HG03103 (cell line): ENCODE measurements at regions not wholly inside any gene's neighbourhood (a gene's known extent, or its start where the extent isn't known, plus 50 kb on each side); places are given as distances from the start of the nearest gene placed in this dataset.
"Not testable (repeated sequence)": the region's sequence is repeated elsewhere in the genome, so short reads cannot be mapped to it uniquely, and the experiment has no call there.

Experiments used
- ATAC-seq: cut with Tn5 transposase; IDR thresholded peaks from one replicate; pipeline ENCODE4 v1.9.1; 2021; ENCODE audit warnings: low read depth; ENCODE audit not compliant: unreplicated experiment

DNA sequence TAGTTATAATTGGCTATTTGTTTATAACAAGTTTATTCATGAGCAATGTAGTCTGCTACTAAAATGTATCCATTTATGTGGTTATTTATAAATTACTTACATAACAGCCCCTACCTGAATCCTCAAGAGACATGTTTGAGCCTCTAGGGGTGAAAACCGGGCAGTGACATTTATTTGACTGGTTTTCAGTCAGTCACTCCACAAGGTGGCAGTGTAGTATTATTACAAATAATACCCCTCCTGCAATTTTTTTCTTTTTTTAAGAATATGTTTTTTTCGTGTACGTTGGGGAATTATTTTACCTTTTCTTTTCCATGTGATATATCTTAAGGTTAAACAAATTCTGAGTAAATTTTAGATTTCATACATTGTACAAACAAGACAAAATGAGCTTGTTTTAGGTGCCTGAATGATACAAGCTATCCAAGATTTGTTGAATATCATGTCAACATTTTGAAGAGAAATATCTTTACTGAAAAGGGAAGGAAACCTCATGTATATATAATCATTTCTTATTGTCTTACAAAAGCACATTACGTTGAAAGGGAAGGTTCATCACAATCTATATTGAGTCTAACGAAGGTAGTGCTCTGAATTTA is 598.7 kb upstream of the TECRL start:
- ATAC-seq: no peak

DNA sequence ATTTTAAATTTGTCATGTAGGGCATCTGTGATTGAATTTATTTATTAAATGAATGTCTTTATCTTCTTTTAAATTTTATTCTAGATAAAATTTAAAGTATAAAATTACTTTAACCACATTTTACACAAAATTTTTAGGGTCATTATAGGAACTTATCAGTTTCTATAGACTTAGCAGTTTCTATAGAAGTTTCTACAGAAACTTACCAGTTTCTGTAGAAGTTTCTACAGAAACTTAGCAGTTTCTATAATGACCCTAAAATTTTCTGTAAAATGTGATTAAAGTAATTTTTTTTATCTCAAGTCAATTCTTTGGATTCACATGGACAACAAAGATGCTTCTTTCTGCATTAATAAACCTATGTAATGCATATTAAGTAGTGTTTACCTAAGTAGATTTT is 565.9 kb upstream of the TECRL start:
- ATAC-seq: no peak

DNA sequence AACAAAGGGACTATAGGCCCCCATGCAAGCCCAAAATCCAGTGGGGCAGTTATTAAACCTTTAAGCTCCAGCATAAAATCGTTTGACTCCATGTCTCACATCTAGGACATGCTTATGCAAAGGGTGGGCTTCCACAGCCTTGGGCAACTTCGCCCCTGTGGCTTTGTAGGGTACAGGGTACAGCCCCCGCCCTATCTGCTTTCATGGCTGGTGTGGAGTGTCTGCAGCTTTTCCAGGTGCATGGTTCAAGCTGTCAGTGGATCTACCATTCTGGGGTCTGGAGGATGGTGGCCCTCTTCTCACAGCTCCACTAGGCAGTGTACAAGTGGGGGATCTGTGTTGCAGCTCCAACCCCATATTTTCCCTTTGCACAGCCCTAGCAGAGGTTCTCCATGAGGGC is 559.8 kb upstream of the TECRL start:
- ATAC-seq: no peak

DNA sequence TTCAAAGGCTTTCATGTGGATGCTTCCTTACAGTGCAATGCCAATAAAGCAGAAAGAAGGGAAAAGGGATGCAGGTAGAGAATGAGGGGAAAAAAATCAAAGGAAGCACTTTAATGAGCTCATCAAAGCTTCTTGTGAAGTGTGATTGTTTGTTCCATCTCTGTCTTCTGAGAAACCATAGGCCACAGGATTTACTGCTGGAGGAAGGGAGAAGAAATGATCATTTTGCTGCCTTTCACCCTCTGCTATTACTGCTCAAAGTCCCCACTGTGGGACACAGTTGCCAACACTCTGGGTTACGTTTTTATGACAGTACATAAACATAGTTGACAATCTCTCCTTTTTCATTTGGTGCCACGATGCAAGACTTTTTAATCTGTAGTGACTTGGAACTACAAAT is 558.0 kb upstream of the TECRL start:
- ATAC-seq: no peak

DNA sequence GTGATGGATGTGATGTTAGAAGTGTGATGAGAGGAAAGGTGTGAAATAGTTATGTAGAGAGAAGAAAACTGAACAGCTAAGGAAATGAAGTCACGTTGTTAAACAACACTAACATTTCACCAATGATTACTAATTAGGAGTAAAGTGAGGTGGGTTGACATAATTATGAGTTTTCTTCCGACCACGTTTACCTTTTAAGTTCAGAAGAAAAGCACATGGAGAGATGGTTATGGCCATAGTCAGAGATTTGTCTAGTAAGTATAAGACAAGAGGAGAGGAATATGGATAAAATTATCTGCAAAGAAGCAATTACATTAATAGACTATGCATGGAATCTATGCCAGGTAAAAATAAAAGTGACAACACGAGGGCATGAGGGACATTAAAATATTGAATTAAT is 551.3 kb upstream of the TECRL start:
- ATAC-seq: no peak

DNA sequence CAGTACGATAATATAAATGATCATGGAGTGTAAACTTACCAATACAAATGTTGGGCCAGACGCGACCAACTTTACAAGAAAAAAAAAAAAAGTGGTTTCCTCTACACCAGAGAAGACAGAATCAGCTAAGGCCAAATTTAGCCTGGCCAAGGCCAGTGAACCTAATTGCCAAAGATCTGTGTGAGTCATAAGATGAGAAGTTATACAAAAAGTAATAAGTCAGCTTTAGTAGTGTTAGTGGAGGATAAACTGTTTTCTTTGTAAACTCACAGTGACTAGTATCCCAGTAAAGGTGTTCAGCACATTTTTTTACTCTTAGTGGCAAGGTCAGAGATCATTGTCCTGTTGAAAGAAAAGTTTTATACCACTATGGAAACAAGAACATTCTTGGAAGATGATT is 531.4 kb upstream of the TECRL start:
- no peak for ATAC-seq

DNA sequence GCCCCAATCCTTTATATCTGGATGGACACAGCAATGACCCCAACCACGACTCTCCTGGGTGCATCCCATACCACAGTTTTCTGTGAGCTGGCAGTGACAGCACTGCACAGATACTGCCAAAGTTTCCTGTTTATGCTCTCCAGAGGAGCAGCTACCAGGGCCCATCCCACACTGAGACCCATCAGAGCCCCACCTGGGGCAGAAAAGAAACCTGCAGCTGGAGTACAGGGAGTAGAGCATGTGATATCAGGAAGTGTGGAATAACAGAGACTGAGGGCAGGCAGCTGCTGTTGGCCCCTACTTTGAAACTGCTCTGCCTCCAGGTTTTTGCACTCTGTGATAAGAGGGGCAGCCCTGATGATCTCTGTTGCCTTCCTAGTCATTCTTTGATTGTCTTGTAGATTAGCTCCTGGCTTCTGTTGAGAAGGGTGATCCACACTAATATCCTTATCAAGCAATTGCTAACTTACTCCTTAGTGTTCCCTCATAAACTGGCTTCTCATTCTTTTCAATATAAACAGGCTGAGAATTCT is 526.3 kb upstream of the TECRL start:
- ATAC-seq: no peak

DNA sequence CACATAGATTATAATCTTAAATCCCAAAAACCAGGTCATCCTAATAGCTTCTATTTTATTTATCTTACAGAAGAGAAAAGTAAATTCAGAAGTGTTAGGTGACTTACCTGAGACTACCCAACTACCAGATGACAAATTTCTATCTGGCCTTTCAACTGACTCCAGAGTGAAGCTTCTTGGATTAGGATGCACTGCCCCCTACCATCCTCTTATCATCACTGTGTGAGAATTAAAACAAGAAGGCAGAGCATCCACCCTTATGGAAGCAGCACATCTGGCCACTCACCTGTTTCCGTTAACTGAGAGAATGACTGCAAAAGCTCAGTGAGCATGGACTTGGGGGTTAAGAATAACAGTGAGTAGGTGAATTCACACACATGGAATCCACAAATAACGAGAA is 502.6 kb upstream of the TECRL start:
- ATAC-seq: no peak

DNA sequence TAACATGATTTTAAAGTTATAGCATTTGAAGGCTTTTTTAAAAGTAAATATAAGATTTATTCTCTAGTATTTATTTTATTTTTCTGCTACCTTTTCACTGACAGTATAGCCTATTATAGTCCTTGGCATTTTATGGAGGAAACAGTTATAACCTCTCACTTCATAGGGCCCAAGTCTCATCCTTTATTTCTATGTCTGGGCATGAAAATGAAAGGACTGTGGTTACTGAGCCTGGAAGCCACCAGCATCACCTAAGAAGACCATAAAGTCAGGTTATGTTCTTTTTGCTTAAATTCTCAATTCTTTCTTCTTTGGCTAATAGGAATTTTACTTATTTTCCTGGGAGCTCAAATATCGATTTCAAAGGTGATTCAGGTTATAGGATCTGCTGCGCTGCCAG is 494.7 kb upstream of the TECRL start:
- ATAC-seq: no peak

DNA sequence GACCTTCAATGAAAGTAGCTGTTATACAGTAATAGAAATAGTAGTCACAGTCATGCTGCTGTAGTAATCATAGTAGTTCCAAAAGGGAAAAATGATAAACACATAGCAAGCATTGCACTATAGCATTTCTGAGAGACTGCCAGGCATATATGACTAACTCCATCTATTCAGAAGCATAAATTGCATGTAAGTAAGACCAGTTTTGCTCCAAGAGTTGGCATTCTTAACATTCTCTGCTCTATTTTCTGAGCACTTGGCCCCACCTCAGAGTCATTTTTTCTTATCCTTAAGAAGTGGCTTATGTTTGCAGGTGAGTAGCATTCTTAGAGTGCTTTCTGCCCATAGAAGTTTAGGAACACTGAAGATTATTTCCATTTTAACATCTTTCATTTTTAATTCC is 490.3 kb upstream of the TECRL start:
- no peak for ATAC-seq

DNA sequence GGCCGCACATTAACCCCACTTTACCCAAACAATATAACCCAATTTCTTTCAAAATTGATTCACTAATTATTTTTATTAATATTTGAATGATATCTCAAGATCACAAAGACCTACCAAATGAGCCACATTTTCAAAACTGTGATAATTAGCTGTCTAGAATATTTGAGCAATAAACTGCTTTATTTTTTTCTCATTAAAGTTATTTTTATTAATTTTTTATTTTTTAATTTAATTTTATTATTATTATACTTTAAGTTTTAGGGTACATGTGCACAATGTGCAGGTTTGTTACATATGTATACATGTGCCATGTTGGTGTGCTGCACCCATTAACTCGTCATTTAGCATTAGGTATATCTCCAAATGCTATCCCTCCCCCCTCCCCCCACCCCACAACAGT is 489.8 kb upstream of the TECRL start:
- not testable (repeated sequence) for ATAC-seq

DNA sequence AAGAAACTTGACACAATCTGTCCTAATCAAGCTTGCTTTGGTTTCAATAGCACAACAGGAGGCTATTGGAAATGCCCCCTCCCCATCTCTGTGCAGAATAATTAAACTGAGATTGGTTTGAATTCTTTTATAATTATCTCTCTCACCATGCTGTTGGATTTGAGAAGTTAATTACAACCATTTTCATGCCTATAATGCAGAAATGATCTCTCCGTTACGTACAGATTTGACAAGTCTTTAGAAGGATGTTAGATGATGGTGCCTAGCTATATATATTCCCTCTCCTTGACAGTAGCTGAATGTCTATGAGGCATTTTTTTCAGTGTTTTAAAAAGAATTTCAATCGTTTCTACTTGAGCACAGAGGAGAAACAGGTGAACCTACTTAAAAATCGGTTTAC is 488.4 kb upstream of the TECRL start:
- no peak for ATAC-seq

DNA sequence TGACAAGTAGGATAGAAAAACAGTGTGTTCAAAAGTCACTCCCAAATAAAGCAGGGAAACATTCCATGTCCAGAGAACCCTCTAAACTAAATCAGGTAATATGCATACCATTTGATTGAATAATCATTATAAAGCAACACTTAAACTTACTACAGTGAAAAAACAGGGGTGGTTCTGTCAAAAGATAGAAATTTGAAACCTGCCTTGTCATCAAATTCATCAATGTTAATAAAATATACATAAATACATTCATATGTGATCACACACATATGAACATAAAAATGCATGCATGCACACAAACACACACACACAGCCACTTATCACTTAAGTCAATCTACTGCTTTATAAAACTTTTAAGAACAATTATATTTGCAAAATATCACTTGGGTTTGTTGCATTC is 485.8 kb upstream of the TECRL start:
- no peak for ATAC-seq

DNA sequence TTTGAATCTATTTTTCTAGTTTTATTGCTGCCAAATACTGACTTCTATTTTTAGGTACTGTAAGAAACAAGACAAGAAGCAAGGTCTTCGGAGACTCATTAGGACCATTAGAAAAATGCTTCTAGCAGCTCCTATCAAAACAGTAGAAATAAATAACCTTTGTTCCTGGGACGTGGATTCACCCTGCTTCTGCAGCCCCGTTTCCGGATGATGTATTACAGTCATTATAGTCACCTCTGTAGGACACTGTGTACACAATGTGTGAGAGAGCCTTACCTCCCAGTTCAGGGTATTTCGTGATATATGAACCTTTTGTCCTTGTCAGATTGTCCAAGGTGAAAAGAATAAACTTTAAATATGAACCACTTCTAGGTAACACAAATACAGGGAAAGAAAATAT is 484.0 kb upstream of the TECRL start:
- no peak for ATAC-seq

DNA sequence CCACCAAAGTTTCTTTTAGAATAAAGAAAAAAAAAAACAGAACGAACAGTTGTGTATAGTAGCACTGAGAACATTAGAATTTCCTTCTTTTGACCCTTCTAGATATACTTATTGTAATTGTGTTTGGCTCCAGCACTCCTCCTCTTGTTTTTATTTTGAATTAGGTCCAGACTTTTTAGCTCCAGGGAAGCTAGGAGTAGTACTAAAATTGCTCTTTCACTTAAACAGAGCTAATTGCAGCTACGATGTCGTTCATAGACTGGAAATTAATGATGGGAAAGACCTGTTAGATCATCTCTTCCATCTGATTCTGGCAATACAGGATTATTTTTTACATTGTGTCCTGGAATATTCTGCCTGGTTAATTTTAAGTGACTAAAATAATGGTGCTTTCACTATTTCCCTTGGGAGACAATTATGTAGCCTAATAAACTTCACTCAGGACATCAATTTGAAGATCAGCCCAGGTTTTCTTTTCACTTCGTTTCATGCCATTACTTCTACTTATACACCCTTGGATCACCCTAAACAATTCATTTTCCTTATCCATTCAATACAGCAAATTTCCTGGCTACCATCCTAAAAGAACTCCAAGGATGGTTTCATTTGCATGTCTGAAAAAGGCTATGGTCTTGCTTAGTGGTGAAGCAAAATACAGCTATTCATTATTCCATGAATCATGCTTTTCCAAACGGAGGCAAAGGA is 480.8 kb upstream of the TECRL start:
- no peak for ATAC-seq

DNA sequence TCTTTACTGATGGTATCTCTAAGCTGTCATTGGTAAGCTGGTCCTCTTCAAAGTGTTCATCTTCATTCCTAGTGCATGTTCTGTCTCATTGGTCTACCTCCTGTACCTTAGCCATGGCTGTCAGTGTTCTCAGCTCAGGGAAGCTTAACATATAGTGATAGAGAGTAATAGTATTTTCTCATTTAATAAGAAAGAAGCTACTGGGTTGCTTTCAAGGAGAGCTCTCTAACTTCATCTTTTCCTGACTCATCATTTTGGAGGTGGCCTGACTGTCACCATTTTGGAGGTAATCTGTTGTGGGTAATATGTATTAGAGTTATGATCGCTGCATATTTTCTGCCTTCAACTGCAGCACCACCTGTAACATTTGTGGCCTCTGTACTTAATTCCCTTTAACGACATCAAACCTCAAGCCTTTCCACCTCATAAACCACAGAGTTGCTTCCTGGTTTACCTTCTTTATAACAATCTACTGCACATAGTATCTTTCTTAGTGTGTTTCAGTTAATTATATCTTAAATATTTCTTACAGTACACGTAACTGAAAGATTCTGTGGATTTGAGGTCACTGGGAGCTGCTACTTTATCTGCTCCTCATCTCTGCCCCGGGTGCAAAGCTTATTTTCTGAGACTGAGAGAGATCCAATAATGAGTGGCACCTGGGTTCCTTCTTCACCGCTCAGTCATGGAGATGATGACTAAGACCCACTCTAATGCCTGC is 474.0 kb upstream of the TECRL start:
- ATAC-seq: no peak

DNA sequence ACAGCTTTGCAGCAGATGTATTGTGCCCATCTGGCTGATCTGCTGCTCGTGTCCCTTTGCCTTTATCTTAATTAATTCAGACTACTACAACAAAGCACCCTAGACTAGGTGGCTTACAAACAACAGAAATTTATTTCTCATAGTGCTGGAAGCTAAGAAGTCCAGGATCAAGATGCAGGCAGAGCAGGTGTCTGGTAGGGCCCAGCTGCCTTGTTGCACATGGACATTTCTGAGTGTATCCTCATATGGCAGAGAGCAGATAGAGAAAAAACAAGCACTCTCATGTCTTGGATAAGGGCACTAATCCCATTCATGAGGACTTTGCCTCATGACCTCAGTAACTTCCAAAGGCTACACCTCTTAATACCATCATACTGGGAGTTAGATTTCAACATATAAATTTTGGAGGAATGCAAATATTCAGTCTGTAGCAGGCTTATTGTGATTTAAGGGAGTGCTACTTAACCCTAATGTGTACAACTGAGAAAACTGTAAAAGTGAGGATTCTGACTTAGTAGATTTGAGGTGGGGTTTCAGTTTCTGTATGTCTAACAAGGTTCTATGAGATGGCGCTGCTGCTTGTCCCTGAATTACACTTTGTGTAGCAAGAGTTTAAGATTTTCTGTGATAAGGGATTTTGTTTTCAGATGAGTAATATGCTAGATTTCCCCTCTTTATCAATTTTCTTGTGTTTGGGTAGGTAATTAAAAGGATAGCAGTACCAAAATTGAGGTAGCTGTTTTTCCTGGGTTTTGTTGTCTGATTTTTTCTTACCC is 473.2 kb upstream of the TECRL start:
- no peak for ATAC-seq

DNA sequence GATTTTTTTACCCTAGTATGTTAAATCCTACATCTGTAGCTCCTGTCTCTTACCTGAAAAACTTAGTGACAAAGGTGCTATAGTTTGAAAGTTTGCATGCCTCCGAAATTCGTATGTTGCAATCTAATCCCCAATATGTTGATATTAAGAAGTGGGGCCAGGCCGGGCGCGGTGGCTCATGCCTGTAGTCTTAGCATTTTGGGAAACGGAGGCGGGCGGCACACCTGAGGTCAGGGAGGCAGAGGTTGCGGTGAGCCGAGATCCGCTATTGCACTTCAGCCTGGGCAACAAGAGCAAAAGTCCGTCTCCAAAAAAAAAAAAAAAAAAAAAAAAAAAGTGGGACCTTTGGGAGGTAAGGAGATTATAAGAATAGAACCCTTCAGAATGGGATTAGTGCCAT is 471.3 kb upstream of the TECRL start:
- no peak for ATAC-seq

DNA sequence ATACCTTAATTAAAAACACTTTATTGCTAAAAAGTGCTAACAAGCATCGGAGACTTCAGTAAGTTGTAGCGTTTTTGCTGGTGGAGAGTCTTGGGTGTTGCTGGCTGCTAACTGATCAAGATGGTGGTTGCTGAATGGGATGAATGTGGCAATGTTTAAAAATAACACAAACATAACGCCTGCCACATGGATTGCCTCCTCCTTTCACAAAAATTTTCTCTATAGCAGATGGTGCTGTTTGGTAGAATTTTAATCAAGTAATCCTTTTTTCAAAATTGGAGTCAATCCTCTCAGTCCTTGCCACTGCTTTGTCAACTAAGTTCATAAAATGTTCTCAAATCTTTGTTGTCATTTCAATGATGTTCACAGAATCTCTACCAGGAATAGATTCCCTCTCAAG is 466.8 kb upstream of the TECRL start:
- no peak for ATAC-seq

DNA sequence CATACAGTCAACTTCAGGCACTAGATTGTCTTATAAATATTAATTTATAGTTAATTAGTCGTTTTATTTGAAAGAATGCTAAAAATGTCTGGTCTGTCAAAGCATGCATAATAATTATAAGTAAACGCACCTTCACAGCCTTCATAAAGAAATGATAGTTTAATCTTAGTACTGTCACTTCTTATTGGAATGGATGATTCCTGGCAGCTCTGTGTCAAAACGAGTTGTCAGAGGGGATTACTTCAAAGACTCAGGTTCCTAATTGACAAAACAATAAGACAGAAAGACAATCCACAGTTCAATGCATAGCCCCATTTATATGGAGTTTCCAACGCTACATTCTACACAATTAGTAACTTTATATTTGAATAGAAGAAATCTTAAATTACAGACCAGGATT is 461.3 kb upstream of the TECRL start:
- no peak for ATAC-seq

DNA sequence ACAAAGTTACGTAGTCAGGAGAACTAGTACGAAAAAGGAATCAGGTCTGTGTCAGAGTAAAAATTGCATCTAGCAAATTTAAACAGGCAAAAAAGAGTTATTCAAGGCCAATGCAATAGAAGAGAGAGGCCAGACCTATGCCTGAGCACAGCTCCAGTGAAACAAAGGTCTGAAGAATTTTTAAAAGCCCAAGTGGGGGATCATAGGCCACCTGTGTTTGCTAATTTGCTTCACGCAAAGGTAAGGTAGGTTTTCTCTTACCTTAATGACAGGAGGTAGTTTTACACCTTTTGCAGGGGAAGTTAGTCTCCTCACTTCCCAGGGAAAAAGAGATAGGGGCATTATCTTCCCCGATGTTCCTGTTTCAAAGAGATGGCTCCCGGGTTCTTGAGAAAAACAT is 448.6 kb upstream of the TECRL start:
- ATAC-seq: no peak
